DOHH2 (cell line): ENCODE measurements at regions not wholly inside any gene's neighbourhood (a gene's known extent, or its start where the extent isn't known, plus 50 kb on each side); places are given as distances from the start of the nearest gene placed in this dataset.

Source experiments
- EZH2phosphoT487 ChIP-seq: fragments of 200-600 bp; sonication (generic); IDR thresholded peaks from 2 replicates; pipeline ENCODE4 v1.6.1; 2017; ENCODE audit warnings: borderline replicate concordance, mild to moderate bottlenecking, antibody characterized with exemption, low read length, moderate library complexity, mixed read lengths
- TF ChIP-seq, protein P1 (sequence below): fragments of 200-600 bp; sonication (generic); IDR thresholded peaks from one replicate; pipeline ENCODE4 v1.5.1; 2014; ENCODE audit warnings: antibody characterized with exemption, mild to moderate bottlenecking, low read depth, low read length; ENCODE audit not compliant: poor library complexity, severe bottlenecking

DNA sequence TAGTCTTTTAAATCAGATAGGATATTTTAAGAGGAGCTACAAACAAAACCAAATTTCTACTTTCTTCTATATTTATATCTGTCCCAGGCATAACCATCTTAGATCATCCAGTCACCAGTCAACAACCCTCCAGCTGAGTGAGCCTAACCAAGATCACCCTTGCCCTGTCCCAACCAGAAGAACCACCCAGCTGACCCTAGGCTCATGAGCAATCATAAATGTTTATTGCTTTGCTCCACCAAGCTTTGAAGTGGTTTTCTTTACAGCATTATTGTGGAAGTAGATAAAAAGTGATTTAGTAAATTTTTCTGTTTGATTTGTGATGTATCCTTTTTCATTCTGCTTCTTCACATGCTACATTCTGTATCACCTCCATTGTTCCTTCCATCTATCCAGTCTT, 167.2 kb upstream of the PIEZO2 start:
- TF ChIP-seq, protein P1, sequence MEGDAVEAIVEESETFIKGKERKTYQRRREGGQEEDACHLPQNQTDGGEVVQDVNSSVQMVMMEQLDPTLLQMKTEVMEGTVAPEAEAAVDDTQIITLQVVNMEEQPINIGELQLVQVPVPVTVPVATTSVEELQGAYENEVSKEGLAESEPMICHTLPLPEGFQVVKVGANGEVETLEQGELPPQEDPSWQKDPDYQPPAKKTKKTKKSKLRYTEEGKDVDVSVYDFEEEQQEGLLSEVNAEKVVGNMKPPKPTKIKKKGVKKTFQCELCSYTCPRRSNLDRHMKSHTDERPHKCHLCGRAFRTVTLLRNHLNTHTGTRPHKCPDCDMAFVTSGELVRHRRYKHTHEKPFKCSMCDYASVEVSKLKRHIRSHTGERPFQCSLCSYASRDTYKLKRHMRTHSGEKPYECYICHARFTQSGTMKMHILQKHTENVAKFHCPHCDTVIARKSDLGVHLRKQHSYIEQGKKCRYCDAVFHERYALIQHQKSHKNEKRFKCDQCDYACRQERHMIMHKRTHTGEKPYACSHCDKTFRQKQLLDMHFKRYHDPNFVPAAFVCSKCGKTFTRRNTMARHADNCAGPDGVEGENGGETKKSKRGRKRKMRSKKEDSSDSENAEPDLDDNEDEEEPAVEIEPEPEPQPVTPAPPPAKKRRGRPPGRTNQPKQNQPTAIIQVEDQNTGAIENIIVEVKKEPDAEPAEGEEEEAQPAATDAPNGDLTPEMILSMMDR, result no peak
- no peak for TF ChIP-seq EZH2phosphoT487
